ENCODE measurements at regions not wholly inside any gene's neighbourhood (a gene's known extent, or its start where the extent isn't known, plus 50 kb on each side); places are given as distances from the start of the nearest gene placed in this dataset.

DNA sequence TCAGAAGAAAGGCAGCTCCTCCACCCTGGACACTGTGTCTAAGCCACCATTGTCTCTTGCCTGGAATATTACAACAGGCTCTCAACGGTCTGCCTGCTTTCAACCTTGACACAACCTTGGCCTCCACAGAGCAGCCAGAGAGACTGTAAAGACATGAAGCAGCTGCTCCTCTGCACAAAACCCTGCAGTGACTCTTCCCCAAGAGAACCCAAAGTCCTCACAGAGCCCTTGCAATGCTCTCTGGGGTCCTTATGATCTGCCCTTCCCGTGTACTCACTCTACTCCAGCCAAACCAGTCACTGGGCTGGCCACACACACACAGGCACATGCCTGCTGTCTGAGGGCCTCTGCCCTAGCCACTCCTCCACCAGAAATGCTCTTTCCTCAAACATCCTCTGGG lies 75.9 kb upstream of the CPEB2 start:
- H3K4me1 Mint-ChIP-seq = no peaks in the 10 kb centered on the region
- TF ChIP-seq, protein P1, sequence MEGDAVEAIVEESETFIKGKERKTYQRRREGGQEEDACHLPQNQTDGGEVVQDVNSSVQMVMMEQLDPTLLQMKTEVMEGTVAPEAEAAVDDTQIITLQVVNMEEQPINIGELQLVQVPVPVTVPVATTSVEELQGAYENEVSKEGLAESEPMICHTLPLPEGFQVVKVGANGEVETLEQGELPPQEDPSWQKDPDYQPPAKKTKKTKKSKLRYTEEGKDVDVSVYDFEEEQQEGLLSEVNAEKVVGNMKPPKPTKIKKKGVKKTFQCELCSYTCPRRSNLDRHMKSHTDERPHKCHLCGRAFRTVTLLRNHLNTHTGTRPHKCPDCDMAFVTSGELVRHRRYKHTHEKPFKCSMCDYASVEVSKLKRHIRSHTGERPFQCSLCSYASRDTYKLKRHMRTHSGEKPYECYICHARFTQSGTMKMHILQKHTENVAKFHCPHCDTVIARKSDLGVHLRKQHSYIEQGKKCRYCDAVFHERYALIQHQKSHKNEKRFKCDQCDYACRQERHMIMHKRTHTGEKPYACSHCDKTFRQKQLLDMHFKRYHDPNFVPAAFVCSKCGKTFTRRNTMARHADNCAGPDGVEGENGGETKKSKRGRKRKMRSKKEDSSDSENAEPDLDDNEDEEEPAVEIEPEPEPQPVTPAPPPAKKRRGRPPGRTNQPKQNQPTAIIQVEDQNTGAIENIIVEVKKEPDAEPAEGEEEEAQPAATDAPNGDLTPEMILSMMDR (IDR thresholded peaks at IDR 0.05) = no peak
- CTCF ChIA-PET = no interaction called here
- DNase-seq = no peak
- intact Hi-C loops (cut with micrococcal nuclease) = no loop called here
- POLR2A ChIA-PET = no interaction called here
- H3K36me3 Mint-ChIP-seq (ENCODE audit: low read depth) = no peaks in the 10 kb centered on the region
- H3K27ac Mint-ChIP-seq = no peak overlapping the region
- no peak for ATAC-seq (ENCODE audit: low read depth)
- no peaks in the 10 kb centered on the region for H3K9me3 Mint-ChIP-seq
- no peaks in the 10 kb centered on the region for H3K27me3 Mint-ChIP-seq
- H3K4me3 Mint-ChIP-seq = no peak overlapping the region

GRCh38 chr4:14928035-14928434 lies 74.2 kb upstream of the CPEB2 start:
- Mint-ChIP-seq H3K36me3 (ENCODE audit: low read depth) (no peaks in the 10 kb centered on the region), H3K27me3 (peaks cover 3% of the 10 kb centered on the region), H3K4me1 (no peaks in the 10 kb centered on the region), H3K27ac (no peak overlapping the region), H3K4me3 (no peak overlapping the region), H3K9me3 (no peaks in the 10 kb centered on the region)
- TF ChIP-seq, protein P1 (IDR thresholded peaks at IDR 0.05) = no peak
- CTCF ChIA-PET = no interaction called here
- POLR2A ChIA-PET = no interaction called here
- DNase-seq = no peak
- no peak for ATAC-seq (ENCODE audit: low read depth)
- intact Hi-C loops (cut with micrococcal nuclease) = no loop called here

GRCh38 chr4:14929669-14930068 lies 72.6 kb upstream of the CPEB2 start:
- ATAC-seq (ENCODE audit: low read depth) = no peak
- TF ChIP-seq, protein P1 (IDR thresholded peaks at IDR 0.05) = no peak
- Mint-ChIP-seq H3K9me3 (no peaks in the 10 kb centered on the region), H3K4me3 (no peak overlapping the region), H3K27me3 (peaks cover 4% of the 10 kb centered on the region), H3K4me1 (no peaks in the 10 kb centered on the region), H3K27ac (no peak overlapping the region), H3K36me3 (ENCODE audit: low read depth) (no peaks in the 10 kb centered on the region)
- intact Hi-C loops (cut with micrococcal nuclease) = no loop called here
- no peak for DNase-seq
- CTCF ChIA-PET = no interaction called here
- POLR2A ChIA-PET = no interaction called here

DNA sequence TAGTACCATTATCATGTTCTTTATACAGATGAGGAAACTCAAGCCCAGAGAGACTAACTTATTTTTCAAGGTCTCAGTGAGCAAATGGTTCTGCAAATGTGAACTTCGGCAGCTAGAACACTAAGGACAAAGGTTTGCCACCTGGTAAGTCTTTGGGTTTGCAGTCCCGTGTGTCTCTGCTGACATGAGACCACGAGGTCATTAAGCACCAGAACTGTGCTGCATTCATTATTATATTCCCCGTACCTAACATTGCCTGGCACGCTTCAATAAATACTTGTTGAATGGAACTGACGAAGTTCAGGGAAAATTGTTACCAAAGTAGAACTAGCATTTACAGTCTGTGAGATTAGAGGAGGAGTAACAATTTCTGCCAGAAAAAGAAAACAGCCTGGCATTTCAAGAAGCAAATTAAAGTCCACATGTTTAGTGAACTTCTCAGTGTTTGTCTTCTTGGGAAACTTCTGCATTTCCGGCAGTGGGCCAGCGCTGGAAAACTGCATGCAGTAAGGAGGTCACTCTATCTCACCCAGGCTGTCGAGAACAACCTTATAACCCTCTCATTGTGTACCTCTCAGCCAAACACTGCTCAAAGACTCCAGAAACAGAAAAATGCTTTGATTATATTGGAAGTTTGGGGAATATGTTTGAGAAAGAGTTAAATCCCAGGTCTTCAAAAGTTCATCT lies 67.4 kb upstream of the CPEB2 start:
- no peaks in the 10 kb centered on the region for H3K4me1 Mint-ChIP-seq
- ChIA-PET CTCF (no interaction called here), POLR2A (no interaction called here)
- intact Hi-C loops (cut with micrococcal nuclease) = no loop called here
- H3K4me3 Mint-ChIP-seq = no peak overlapping the region
- H3K36me3 Mint-ChIP-seq (ENCODE audit: low read depth) = no peaks in the 10 kb centered on the region
- no peak for DNase-seq
- H3K9me3 Mint-ChIP-seq = no peaks in the 10 kb centered on the region
- H3K27ac Mint-ChIP-seq = no peak overlapping the region
- peaks cover 8% of the 10 kb centered on the region for H3K27me3 Mint-ChIP-seq
- ATAC-seq (ENCODE audit: low read depth) = no peak
- TF ChIP-seq, protein P1 (IDR thresholded peaks at IDR 0.05) = no peak

DNA sequence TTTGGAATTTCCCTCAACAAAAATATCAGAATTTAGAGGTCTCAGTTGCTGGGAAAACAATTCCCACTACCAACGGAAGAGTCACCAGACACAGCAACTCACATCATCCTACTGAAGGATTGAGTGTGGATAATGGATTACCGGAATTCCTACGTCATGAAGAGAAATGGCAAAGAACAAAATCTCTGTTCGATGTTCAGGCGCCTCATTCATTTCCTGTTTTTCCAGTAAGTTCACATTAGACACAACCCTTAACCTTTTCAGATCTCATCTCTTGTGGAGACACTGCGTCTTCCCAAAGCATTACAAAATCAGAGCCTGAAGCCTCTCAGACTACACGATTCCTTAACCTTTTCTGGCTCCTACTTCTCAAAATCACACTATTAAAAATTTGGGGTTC lies 58.5 kb upstream of the CPEB2 start:
- POLR2A ChIA-PET = no interaction called here
- intact Hi-C loops (cut with micrococcal nuclease) = no loop called here

More for the DNA sequence above, 58.5 kb upstream of the CPEB2 start:
- Mint-ChIP-seq H3K4me3 (no peak overlapping the region), H3K36me3 (ENCODE audit: low read depth) (no peaks in the 10 kb centered on the region), H3K27me3 (no peaks in the 10 kb centered on the region), H3K4me1 (no peaks in the 10 kb centered on the region), H3K9me3 (no peaks in the 10 kb centered on the region), H3K27ac (no peak overlapping the region)
- CTCF ChIA-PET = no interaction called here
- ATAC-seq (ENCODE audit: low read depth) = no peak
- TF ChIP-seq, protein P1 (IDR thresholded peaks at IDR 0.05) = no peak
- DNase-seq = no peak

Data from activated B cell treated with CpG ODN at 0.5 μM for 24 hours (primary cell).